Fibroblast of pulmonary artery (primary cell): ENCODE measurements at regions not wholly inside any gene's neighbourhood (a gene's known extent, or its start where the extent isn't known, plus 50 kb on each side); places are given as distances from the start of the nearest gene placed in this dataset.

Experiments
- DNase-seq: peaks from one replicate; pipeline ENCODE4 v3.0.0-alpha.2; 2010; ENCODE audit warnings: low read depth
- H3K4me3 ChIP-seq: replicated peaks from 2 replicates; pipeline ENCODE4 v1.5.1; 2011; ENCODE audit warnings: low read depth, mild to moderate bottlenecking, control low read depth, low read length, moderate library complexity
- CTCF ChIP-seq: IDR thresholded peaks from 2 replicates; pipeline ENCODE4 v1.5.1; 2011; ENCODE audit warnings: mild to moderate bottlenecking, control low read depth, low read length, inconsistent platforms; ENCODE audit errors: missing control alignments

DNA sequence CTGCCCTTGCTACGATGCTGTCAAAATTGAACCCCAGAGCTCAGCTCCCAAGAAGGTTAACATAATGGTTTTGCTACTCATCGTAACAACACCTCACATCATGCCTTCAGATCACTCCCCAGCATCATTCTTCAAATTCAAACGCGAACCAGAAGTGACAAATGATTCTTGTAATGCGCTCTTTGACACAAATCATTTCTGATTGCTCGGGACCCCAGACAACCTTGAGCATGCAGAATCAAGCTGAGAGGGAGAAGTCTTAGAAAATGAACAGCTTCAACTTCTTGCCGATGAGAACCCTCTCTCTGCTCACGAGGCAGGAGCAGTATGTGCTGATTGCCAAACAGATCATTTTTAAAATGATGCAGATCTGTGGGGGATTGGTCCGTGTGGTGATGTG is 241.0 kb upstream of the ASIC2 start:
- H3K4me3 ChIP-seq = no peak overlapping the region
- DNase-seq = no peak
- TF ChIP-seq CTCF = no peak

DNA sequence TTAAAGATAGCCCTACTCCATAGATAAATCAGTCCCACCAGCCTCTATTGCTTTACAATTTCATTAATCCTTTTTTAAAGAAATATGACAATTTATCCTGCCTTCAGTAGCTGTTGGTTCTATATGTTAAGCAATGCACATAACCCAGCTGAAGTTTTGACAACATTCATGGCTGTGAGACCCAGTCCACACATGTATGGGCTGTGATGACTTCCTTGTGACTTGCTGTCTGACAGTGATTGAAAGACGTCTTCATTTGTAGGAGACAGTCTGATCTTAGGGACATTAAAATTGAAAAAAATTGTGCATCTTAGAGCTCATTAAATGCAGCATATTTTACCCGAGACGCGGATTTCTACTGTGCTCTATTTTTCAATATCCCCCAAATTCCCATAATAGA is 252.0 kb upstream of the ASIC2 start:
- H3K4me3 ChIP-seq = no peak overlapping the region
- DNase-seq = no peak
- TF ChIP-seq CTCF = no peak

DNA sequence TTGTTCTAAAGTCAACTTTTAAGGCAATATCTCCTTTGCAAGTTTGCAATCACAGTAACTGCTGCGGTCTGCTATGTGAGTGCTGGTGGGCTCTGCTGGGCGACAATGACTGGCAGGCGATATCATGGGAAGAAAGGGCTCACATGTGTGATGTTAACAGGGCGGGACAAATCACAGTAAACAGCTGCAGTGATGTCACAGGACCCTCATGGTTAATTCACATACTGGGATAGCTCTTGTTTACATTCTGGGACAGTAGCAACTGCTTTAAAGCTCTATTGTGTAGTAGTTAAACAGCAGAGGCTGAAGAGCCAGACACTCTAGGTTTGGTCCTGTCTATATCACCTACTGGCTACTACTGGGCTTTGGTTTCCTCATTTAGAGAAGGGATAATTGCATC is 257.2 kb upstream of the ASIC2 start:
- DNase-seq = no peak
- no peak for TF ChIP-seq CTCF
- no peak overlapping the region for H3K4me3 ChIP-seq

- no peak for TF ChIP-seq CTCF
- no peak for DNase-seq
- H3K4me3 ChIP-seq = no peak overlapping the region
These were observed 258.0 kb upstream of the ASIC2 start for GRCh38 chr17:33551075-33551474.

GRCh38 chr17:33551911-33552310 is 258.8 kb upstream of the ASIC2 start:
- no peak overlapping the region for H3K4me3 ChIP-seq
- no peak for DNase-seq
- TF ChIP-seq CTCF = no peak

GRCh38 chr17:33560165-33560564 is 267.1 kb upstream of the ASIC2 start:
- H3K4me3 ChIP-seq = no peak overlapping the region
- TF ChIP-seq CTCF = no peak
- DNase-seq = peak; percentile 85

GRCh38 chr17:33560871-33561270 is 267.8 kb upstream of the ASIC2 start:
- H3K4me3 ChIP-seq = no peak overlapping the region
- DNase-seq = no peak
- no peak for TF ChIP-seq CTCF
